ENCODE measurements at regions not wholly inside any gene's neighbourhood (a gene's known extent, or its start where the extent isn't known, plus 50 kb on each side); places are given as distances from the start of the nearest gene placed in this dataset.
A peak's percentile ranks its signal among the peaks of the same experiment; 100 is the strongest.

GRCh38 chr16:85291302-85292148, 179.3 kb upstream of the CIBAR2 start:
- H3K27ac ChIP-seq = peak overlapping the region; percentile 60 to 93 (median 76)
- DNase-seq (ENCODE audit: low spot score in 2 of 2) = peak in 1 of 2 donors; percentile 52

GRCh38 chr16:85293458-85293857, 181.2 kb upstream of the CIBAR2 start:
- TF ChIP-seq EP300 (IDR thresholded peaks at IDR 0.05) (no peak), POLR2A (IDR thresholded peaks at IDR 0.05) (no peak)
- TF ChIP-seq, protein P1, sequence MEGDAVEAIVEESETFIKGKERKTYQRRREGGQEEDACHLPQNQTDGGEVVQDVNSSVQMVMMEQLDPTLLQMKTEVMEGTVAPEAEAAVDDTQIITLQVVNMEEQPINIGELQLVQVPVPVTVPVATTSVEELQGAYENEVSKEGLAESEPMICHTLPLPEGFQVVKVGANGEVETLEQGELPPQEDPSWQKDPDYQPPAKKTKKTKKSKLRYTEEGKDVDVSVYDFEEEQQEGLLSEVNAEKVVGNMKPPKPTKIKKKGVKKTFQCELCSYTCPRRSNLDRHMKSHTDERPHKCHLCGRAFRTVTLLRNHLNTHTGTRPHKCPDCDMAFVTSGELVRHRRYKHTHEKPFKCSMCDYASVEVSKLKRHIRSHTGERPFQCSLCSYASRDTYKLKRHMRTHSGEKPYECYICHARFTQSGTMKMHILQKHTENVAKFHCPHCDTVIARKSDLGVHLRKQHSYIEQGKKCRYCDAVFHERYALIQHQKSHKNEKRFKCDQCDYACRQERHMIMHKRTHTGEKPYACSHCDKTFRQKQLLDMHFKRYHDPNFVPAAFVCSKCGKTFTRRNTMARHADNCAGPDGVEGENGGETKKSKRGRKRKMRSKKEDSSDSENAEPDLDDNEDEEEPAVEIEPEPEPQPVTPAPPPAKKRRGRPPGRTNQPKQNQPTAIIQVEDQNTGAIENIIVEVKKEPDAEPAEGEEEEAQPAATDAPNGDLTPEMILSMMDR (IDR thresholded peaks at IDR 0.05) = no peak
- Histone ChIP-seq H3K27me3 (no peaks in the 10 kb centered on the region), H3K9me3 (no peaks in the 10 kb centered on the region), H3K4me1 (peaks cover 0 to 66% (median 37%) of the 10 kb centered on the region in 4 donors), H3K36me3 (no peaks in the 10 kb centered on the region), H3K27ac (peak overlapping the region in 2 of 4 donors; percentile 70 to 91), H3K4me3 (no peak overlapping the region)
- no peak for DNase-seq (ENCODE audit: low spot score in 2 of 2)
- WGBS, 2 donors = 91 to 92% methylated on average over 13 of the region's 13 CpGs

More at GRCh38 chr16:85291302-85292148, 179.3 kb upstream of the CIBAR2 start:
- Histone ChIP-seq H3K36me3 (no peaks in the 10 kb centered on the region), H3K4me3 (no peak overlapping the region), H3K9me3 (no peaks in the 10 kb centered on the region), H3K27me3 (no peaks in the 10 kb centered on the region), H3K4me1 (peaks cover 0 to 78% (median 50%) of the 10 kb centered on the region in 4 donors)
- TF ChIP-seq, protein P1 (IDR thresholded peaks at IDR 0.05) = no peak
- TF ChIP-seq POLR2A (IDR thresholded peaks at IDR 0.05) (no peak), EP300 (IDR thresholded peaks at IDR 0.05) (peak in 1 of 2 donors; percentile 93)
- 23 to 35% methylated on average over 21 to 26 of the region's 26 CpGs for WGBS, 2 donors

- H3K27ac ChIP-seq = peak overlapping the region in 3 of 4 donors; percentile 13 to 91 (median 70)
- no peaks in the 10 kb centered on the region for H3K27me3 ChIP-seq
- H3K36me3 ChIP-seq = no peaks in the 10 kb centered on the region
- WGBS, 2 donors = 53 to 60% methylated on average over 15 of the region's 15 CpGs
- H3K9me3 ChIP-seq = no peaks in the 10 kb centered on the region
- DNase-seq (ENCODE audit: low spot score in 2 of 2) = no peak
- no peak overlapping the region for H3K4me3 ChIP-seq
- peaks cover 0 to 60% (median 33%) of the 10 kb centered on the region in 4 donors for H3K4me1 ChIP-seq
- no peak for TF ChIP-seq EP300 (IDR thresholded peaks at IDR 0.05)
- TF ChIP-seq, protein P1 (IDR thresholded peaks at IDR 0.05) = peak in 1 of 5 experiments; percentile 9
These were observed 181.8 kb upstream of the CIBAR2 start for GRCh38 chr16:85293904-85294642.

DNA sequence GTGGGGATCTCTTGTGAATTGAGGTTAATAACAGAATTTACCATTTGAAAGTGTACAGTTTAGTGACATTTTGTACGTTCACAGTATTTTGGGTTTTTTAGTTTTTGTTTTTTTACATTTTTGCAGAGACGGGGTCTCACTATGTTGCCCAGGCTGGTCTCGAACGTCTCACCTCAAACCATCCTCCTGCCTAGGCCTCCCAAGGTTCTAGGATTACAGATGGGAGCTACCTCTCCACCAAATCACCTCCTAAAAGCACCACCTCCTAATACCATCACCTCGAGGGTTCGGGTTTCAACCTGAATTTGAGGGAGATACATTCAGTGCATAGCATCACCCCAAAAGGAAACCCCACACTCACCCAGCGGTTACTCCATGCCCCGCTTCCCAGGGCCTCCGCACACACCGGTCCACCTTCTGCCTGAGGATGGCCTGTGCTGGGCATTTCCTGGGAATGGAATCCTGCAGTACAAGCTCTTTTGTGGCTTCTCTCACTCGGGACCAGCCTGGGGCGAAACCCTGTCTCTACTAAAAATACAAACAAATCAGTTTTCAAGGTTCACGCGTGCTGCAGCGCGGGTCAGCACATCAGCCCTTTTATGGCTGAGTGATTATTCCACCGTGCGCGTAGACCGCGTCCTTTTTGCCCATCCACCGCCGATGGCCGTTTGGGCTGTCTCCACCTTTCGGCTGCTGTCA, 182.7 kb upstream of the CIBAR2 start:
- no peaks in the 10 kb centered on the region for H3K9me3 ChIP-seq
- H3K4me1 ChIP-seq = peaks cover 0 to 51% (median 28%) of the 10 kb centered on the region in 4 donors
- TF ChIP-seq POLR2A (IDR thresholded peaks at IDR 0.05) (no peak), EP300 (IDR thresholded peaks at IDR 0.05) (no peak)
- TF ChIP-seq, protein P1 (IDR thresholded peaks at IDR 0.05) = no peak
- no peak overlapping the region for H3K4me3 ChIP-seq
- H3K36me3 ChIP-seq = no peaks in the 10 kb centered on the region
- peak overlapping the region in 2 of 4 donors; percentile 70 to 91 for H3K27ac ChIP-seq
- WGBS, 2 donors = 86 to 92% methylated on average over 25 of the region's 25 CpGs
- DNase-seq (ENCODE audit: low spot score in 2 of 2) = no peak
- no peaks in the 10 kb centered on the region for H3K27me3 ChIP-seq
